Esophagus squamous epithelium (tissue), 5 donors: ENCODE measurements at regions not wholly inside any gene's neighbourhood (a gene's known extent, or its start where the extent isn't known, plus 50 kb on each side); places are given as distances from the start of the nearest gene placed in this dataset.
"Not testable (repeated sequence)": the region's sequence is repeated elsewhere in the genome, so short reads cannot be mapped to it uniquely, and the experiment has no call there.

Experiments used
- DNase-seq: peaks from one replicate; lab custom pipeline; 2025; lab: John Stamatoyannopoulos, UW
- H3K27ac ChIP-seq, 4 donors: fragments of 200-600 bp; sonication (generic); one replicate each; pipeline ENCODE4 v1.5.1; 2016 to 2019; ENCODE audit warnings: mild to moderate bottlenecking in 1 of 4
- H3K27me3 ChIP-seq, 4 donors: fragments of 200-600 bp; sonication (generic); 1 replicate in 3 of 4; 2 replicates in 1 of 4; pipeline versions ENCODE4 v1.5.1 to v1.6.0; 2017 to 2021; ENCODE audit warnings: antibody characterized with exemption in 1 of 4
- H3K36me3 ChIP-seq, 3 donors: fragments of 200-600 bp; sonication (generic); one replicate each; pipeline ENCODE4 v1.5.1; 2016 to 2019
- H3K4me1 ChIP-seq, 3 donors: fragments of 200-600 bp; sonication (generic); one replicate each; pipeline ENCODE4 v1.5.1; 2017 to 2019
- H3K4me3 ChIP-seq, 4 donors: fragments of 200-600 bp; sonication (generic); 1 replicate in 3 of 4; 2 replicates in 1 of 4; pipeline ENCODE4 v1.5.1; 2016 to 2019; ENCODE audit warnings: mild to moderate bottlenecking in 2 of 4, moderate library complexity in 1 of 4
- H3K9me3 ChIP-seq, 3 donors: fragments of 200-600 bp; sonication (generic); one replicate each; pipeline ENCODE4 v1.5.1; 2016 to 2019
- POLR2A ChIP-seq, 4 donors: fragments of 450-650 bp; IDR thresholded peaks; one replicate each; pipeline ENCODE4 v1.6.1; 2017; ENCODE audit warnings: antibody characterized with exemption in 4 of 4, mild to moderate bottlenecking in 4 of 4, moderate library complexity in 3 of 4
- WGBS, 2 donors: methylation state at CpG; one replicate each; pipeline ENCODE4 v1.1.5; 2018; 5-methylcytosine and 5-hydroxymethylcytosine counted together
- intact Hi-C: fragments of 100-400 bp; cut with DNase I; formaldehyde crosslinking; loops from one replicate; pipeline ENCODE4 v1.15.0; 2022
- TF ChIP-seq, protein P1 (sequence below), 6 experiments: fragments of 450-650 bp in 4 of 6; fragments of 200-600 bp in 2 of 6; sonication (generic) in 2 of 6; IDR thresholded peaks; one replicate each; pipeline ENCODE4 v1.5.1; 2016 to 2019; ENCODE audit warnings: antibody characterized with exemption in 6 of 6, mild to moderate bottlenecking in 4 of 6, moderate library complexity in 4 of 6
- donor health status: DM: yes; HTN: yes; CAD: no.

DNA sequence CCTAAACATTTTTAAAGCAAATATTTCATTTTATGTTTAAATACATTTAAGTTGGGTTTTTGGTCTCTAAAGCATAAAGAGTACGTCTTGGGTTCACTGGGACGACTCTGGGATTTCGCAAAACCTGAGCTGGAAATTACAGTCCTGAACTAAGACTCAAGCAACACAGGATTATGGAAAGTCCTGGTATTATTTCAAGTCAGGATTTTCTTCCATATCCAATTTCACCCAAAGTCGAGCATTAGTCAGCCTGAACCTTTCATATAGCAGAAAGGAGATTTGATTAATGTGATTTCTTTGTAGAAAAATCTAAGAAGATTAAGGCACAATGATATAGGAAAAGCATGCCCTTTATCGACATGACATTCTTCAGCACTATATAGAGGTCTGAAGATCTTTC, 100.0 kb downstream of the MTERF1 start:
- no peak overlapping the region for H3K27ac ChIP-seq
- no peaks in the 10 kb centered on the region for H3K4me1 ChIP-seq
- no peaks in the 10 kb centered on the region for H3K9me3 ChIP-seq
- DNase-seq: no peak
- intact Hi-C loops: no loop called here
- H3K4me3 ChIP-seq: no peak overlapping the region
- TF ChIP-seq, protein P1, sequence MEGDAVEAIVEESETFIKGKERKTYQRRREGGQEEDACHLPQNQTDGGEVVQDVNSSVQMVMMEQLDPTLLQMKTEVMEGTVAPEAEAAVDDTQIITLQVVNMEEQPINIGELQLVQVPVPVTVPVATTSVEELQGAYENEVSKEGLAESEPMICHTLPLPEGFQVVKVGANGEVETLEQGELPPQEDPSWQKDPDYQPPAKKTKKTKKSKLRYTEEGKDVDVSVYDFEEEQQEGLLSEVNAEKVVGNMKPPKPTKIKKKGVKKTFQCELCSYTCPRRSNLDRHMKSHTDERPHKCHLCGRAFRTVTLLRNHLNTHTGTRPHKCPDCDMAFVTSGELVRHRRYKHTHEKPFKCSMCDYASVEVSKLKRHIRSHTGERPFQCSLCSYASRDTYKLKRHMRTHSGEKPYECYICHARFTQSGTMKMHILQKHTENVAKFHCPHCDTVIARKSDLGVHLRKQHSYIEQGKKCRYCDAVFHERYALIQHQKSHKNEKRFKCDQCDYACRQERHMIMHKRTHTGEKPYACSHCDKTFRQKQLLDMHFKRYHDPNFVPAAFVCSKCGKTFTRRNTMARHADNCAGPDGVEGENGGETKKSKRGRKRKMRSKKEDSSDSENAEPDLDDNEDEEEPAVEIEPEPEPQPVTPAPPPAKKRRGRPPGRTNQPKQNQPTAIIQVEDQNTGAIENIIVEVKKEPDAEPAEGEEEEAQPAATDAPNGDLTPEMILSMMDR (IDR thresholded peaks at IDR 0.05): no peak
- no peak for TF ChIP-seq POLR2A (IDR thresholded peaks at IDR 0.05)
- no peaks in the 10 kb centered on the region for H3K36me3 ChIP-seq
- H3K27me3 ChIP-seq: no peaks in the 10 kb centered on the region
- WGBS, 2 donors: 38 to 49% methylated on average over 5 of the region's 5 CpGs

DNA sequence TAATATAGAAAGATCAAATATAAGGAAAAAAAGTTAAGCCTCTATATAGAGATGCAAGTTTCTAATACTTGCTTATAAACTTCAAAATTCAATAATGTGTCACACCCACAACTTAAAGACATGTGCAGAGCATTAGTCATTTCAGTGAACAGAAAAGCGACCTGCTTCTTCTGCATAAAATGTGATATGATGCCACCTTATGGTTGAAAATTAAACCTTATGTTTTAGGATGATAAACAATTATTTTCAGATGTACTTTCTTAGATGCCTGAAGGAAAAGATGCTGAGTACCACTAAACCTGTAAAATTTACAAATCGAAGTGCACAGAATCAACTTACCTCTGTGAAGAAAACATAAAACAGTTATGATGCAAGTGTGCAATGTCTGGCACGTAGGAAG, 96.0 kb downstream of the MTERF1 start:
- DNase-seq: no peak
- no peak overlapping the region for H3K4me3 ChIP-seq
- H3K27me3 ChIP-seq: no peaks in the 10 kb centered on the region
- H3K9me3 ChIP-seq: no peaks in the 10 kb centered on the region
- H3K27ac ChIP-seq: no peak overlapping the region
- no peaks in the 10 kb centered on the region for H3K36me3 ChIP-seq
- WGBS, 2 donors: 24 to 29% methylated on average over 3 of the region's 3 CpGs
- no peaks in the 10 kb centered on the region for H3K4me1 ChIP-seq
- TF ChIP-seq POLR2A (IDR thresholded peaks at IDR 0.05): no peak
- TF ChIP-seq, protein P1 (IDR thresholded peaks at IDR 0.05): peak in 5 of 6 experiments; percentile 34 to 67 (median 49)
- intact Hi-C loops: no loop called here

DNA sequence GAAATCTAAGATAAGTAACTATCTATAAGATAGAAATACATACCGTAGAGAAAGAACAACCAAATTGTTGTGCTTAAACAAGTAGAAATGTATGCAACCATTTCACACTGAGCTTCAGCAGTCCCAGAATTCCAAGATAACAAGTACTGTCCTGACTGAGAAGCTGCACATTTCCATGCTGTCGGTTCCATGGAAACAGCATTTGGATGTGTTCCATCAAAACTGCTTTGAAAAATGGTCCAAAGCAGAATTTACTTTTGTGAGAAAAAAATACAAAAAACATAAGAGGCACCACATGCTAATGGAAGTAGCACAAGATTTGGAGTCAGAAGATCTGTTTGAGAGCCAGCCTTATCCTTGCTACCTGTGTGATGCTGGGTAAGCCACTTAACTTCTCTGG, 92.6 kb downstream of the MTERF1 start:
- no peaks in the 10 kb centered on the region for H3K36me3 ChIP-seq
- TF ChIP-seq, protein P1 (IDR thresholded peaks at IDR 0.05): no peak
- no peak for TF ChIP-seq POLR2A (IDR thresholded peaks at IDR 0.05)
- H3K9me3 ChIP-seq: no peaks in the 10 kb centered on the region
- 32 to 51% methylated on average over 2 of the region's 2 CpGs for WGBS, 2 donors
- no peak overlapping the region for H3K27ac ChIP-seq
- intact Hi-C loops: no loop called here
- DNase-seq: no peak
- no peak overlapping the region for H3K4me3 ChIP-seq
- no peaks in the 10 kb centered on the region for H3K27me3 ChIP-seq
- no peaks in the 10 kb centered on the region for H3K4me1 ChIP-seq

DNA sequence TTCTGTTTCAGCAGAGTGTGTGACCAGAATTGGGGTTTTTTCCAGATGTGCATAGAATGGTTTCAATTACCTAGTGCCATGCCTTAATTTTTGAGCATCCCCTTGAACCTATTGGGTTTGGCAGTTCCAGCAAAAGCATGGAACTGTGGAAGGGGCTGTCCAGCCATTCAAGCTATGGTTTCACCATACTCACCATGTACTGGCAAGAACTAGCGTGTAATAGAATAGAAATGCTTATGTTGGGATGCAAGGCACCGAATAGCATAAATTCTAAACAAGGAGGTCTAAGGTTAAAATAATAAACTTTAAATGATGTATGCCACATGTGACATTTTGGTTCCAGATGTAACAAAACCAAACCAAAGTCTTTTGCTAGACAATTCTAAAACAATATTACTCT, 91.4 kb downstream of the MTERF1 start:
- H3K4me1 ChIP-seq: no peaks in the 10 kb centered on the region
- intact Hi-C loops: no loop called here
- TF ChIP-seq, protein P1 (IDR thresholded peaks at IDR 0.05): no peak
- no peak for TF ChIP-seq POLR2A (IDR thresholded peaks at IDR 0.05)
- 49 to 86% methylated on average over 2 of the region's 2 CpGs for WGBS, 2 donors
- H3K27me3 ChIP-seq: no peaks in the 10 kb centered on the region
- H3K36me3 ChIP-seq: no peaks in the 10 kb centered on the region
- H3K27ac ChIP-seq: no peak overlapping the region
- no peaks in the 10 kb centered on the region for H3K9me3 ChIP-seq
- H3K4me3 ChIP-seq: no peak overlapping the region
- DNase-seq: no peak

DNA sequence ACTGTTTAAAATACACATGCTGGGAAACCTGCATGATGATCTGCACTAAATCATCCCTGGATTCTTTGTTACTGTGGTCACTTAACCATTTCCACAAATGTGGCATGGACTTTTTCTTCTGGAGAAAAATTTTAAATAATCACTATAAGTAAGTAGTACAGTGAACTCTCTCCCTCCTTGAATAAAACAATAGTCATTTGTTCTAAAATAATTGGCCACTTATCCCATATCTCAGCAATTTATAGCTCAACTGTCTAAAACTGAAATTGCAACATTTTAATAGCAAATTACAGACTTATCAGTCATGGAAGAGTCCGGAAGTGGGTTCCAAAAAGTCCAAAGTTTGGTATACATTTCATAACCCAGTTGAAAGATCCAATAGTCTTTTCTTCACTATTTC, 90.9 kb downstream of the MTERF1 start:
- Histone ChIP-seq H3K27ac (no peak overlapping the region), H3K36me3 (no peaks in the 10 kb centered on the region), H3K4me3 (no peak overlapping the region), H3K4me1 (no peaks in the 10 kb centered on the region), H3K27me3 (no peaks in the 10 kb centered on the region), H3K9me3 (no peaks in the 10 kb centered on the region)
- WGBS, 2 donors: 78 to 92% methylated on average over 1 of the region's 1 CpG
- no peak for DNase-seq
- intact Hi-C loops: no loop called here
- TF ChIP-seq POLR2A (IDR thresholded peaks at IDR 0.05): no peak
- TF ChIP-seq, protein P1 (IDR thresholded peaks at IDR 0.05): no peak

DNA sequence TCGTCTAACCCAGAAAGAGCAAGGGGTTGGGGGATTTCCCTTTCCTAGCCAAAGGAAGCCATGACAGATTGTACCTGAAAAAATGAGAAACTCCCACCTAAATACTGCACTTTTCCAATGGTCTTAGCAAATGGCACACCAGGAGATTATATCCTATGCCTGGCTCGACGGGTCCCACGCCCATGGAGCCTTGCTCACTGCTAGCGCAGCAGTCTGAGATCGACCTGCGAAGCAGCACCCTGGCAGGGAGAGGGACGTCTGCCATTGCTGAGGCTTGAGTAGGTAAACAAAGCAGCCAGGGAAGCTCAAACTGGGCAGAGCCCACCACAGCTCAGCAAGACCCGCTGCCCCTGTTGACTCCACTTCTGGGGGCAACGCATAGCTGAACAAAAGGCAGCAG, 89.9 kb downstream of the MTERF1 start:
- H3K27ac ChIP-seq, H3K4me3 ChIP-seq, DNase-seq, H3K9me3 ChIP-seq, H3K4me1 ChIP-seq, H3K27me3 ChIP-seq, H3K36me3 ChIP-seq, intact Hi-C loops: not testable (repeated sequence)
- WGBS, 2 donors: 83 to 100% methylated on average over 1 to 3 of the region's 10 CpGs
